Fibroblast of the aortic adventitia (primary cell): ENCODE measurements at regions not wholly inside any gene's neighbourhood (a gene's known extent, or its start where the extent isn't known, plus 50 kb on each side); places are given as distances from the start of the nearest gene placed in this dataset.

Experiments used
- DNase-seq: peaks from one replicate; pipeline ENCODE4 v3.0.0-alpha.2; 2010; ENCODE audit warnings: low read depth
- H3K4me3 ChIP-seq: 2 replicates; pipeline ENCODE4 v1.5.1; 2011; ENCODE audit warnings: low read depth, mild to moderate bottlenecking, control low read depth, low read length, moderate library complexity
- TF ChIP-seq, protein P1 (sequence below): IDR thresholded peaks from 2 replicates; pipeline ENCODE4 v1.5.1; 2011; ENCODE audit warnings: mild to moderate bottlenecking, low read length, control low read depth, inconsistent platforms; ENCODE audit not compliant: insufficient read depth

DNA sequence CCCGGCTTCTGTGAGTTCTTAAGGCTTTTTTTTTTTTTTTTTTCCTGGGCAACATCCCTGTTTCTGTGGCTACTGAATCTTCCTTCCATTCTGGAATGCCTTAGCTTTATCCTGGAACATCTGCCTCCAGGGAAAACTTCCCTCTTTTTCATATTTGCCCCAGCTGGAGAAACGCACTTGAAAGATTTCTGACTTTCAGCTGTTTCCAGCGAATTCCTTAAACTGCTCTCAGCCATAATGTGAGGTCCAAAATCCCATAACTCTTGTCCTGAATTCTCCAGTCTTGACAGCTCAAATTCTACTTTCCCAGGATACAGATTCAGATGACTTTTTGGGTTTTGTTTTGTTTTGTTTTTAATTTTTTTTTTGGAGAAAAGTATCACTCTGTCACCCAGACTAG lies 263.6 kb upstream of the AUTS2 start:
- TF ChIP-seq, protein P1, sequence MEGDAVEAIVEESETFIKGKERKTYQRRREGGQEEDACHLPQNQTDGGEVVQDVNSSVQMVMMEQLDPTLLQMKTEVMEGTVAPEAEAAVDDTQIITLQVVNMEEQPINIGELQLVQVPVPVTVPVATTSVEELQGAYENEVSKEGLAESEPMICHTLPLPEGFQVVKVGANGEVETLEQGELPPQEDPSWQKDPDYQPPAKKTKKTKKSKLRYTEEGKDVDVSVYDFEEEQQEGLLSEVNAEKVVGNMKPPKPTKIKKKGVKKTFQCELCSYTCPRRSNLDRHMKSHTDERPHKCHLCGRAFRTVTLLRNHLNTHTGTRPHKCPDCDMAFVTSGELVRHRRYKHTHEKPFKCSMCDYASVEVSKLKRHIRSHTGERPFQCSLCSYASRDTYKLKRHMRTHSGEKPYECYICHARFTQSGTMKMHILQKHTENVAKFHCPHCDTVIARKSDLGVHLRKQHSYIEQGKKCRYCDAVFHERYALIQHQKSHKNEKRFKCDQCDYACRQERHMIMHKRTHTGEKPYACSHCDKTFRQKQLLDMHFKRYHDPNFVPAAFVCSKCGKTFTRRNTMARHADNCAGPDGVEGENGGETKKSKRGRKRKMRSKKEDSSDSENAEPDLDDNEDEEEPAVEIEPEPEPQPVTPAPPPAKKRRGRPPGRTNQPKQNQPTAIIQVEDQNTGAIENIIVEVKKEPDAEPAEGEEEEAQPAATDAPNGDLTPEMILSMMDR, result no peak
- no peak overlapping the region for H3K4me3 ChIP-seq
- no peak for DNase-seq

DNA sequence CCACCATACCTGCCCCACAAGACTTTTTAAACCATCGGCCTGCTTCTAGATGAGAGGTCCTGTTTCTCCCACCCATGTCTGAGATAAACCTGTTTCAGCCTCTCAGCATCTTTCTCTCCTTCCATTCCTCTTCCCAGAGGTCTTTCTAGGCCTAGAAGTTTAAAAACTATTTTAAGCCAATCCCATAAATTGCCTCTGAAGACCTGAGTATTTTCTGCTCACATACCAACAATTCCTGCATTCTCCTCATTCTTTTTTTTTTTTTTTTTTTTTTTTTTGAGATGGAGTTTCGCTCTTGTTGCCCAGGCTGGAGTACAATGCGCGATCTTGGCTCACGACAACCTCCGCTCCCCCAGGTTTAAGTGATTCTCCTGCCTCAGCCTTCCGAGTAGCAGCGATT lies 262.9 kb upstream of the AUTS2 start:
- DNase-seq, result no peak
- no peak overlapping the region for H3K4me3 ChIP-seq
- TF ChIP-seq, protein P1, result no peak

DNA sequence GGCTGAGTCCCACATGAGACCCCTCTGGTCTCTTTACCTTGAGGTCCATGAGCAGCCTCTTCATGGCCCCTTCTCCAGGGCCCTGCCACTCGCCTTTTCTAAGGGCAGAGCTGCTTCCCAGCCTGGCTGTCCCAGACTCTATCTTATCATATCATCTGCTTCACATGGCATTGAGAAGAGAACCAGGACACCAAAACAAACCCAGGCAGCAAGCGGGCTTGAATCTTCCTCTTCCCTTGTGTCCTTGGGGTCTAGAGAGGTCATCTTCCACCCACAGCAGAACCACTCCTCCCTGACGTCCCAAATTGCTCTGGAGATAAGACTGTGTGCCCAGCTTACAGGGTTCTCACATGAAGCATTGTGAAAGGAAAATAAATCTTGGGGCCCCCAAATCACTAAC lies 261.3 kb upstream of the AUTS2 start:
- DNase-seq, result no peak
- TF ChIP-seq, protein P1, result no peak
- no peak overlapping the region for H3K4me3 ChIP-seq

DNA sequence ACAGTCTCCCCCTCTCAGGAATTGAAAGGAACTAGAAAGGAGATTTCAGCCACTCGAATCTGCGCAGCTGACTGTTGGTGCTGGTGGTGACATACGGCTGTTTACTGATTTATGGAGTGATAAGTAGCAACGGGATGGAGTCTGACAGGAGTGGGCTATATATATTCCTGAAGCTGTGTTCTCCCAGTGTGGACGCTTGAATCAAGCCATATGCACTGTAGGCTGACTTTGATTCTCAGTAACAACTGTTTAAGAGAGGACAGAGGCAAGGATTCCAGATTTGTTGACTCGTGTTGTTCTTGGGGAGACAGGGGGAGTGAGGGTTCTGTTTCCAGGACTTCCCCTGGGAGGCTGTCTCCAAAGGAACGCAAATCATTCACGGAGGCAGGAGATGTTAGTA lies 260.1 kb upstream of the AUTS2 start:
- TF ChIP-seq, protein P1, result no peak
- H3K4me3 ChIP-seq, result no peak overlapping the region
- no peak for DNase-seq

DNA sequence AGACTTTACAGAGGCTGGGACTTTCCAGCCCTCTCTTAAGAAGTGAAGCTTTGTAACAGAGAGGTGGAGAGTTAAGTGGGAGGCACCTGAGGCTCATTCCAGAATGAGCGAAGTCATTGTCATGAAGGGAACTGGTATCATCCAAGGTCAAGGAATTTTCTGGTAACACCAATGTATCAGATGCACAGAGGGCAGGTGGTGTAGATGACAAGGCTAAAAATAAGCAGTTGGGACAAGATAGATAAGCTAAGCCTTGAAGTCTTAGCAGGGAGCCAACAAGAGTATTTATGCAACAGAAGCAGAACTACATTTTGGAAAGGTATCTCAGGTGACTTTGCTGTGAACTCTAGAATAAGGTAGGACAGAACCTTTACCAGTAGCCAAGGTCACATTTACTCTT lies 257.0 kb upstream of the AUTS2 start:
- no peak for DNase-seq
- H3K4me3 ChIP-seq, result no peak overlapping the region
- TF ChIP-seq, protein P1, result no peak

DNA sequence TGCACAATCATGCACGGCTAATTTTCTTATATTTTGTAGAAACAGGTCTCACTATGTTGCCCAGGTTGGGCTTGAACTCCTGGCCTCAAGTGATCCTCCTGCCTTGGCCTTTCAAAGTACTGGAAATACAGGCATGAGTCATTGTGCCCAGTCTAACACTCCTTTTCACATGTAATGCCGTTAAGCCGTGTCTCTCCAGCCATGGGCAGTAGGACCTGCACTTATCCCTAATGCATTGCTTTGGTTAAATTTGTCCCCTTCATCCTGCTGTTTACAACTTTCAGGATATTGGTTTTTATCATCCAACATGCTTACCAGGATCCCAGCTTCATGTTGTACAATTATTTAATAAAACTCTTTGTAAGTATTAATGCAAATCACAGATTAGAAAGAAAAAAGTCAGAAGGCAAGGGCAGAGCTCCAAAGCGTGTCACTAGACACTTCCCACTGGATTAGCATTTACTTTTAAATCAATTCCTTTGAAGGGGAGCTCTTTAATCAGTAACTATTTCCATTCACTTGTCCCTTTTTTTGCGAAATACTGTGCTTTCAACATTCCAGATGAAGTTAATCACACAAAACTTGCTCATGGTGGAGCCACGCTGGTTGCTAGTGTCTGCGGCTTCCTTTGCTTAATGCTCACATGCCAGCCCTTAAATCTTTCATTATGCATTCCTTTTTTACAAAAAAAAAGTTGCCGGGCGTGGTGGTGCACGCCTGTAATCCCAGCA lies 256.0 kb upstream of the AUTS2 start:
- no peak overlapping the region for H3K4me3 ChIP-seq
- DNase-seq, result no peak
- TF ChIP-seq, protein P1, result no peak

DNA sequence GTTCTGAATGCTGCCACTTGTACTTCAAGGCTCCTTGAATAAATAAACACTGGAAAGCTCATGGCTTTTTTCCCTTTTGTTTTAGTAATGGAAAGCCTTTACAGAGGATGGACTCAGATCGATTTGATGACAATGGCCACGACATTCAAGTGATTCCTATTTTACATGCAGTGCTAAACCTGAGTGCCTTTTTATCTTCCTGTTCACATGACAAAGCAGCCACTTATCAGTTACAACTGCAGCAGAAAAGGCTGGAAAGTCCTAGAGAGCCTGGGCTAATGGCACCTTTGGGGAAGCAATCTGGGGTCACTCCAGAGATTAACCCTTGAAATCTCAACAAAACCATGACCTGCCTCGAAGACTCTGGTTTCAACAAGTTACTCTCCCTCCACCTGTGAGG lies 249.0 kb upstream of the AUTS2 start:
- DNase-seq, result no peak
- no peak overlapping the region for H3K4me3 ChIP-seq
- TF ChIP-seq, protein P1, result no peak
